Astrocyte (in vitro differentiated cells and primary cell): ENCODE measurements at regions not wholly inside any gene's neighbourhood (a gene's known extent, or its start where the extent isn't known, plus 50 kb on each side); places are given as distances from the start of the nearest gene placed in this dataset.

Experiments
- DNase-seq: peaks from one replicate; pipeline ENCODE4 v3.0.0-alpha.2; 2010; ENCODE audit warnings: low read depth
- FAIRE-seq: peaks from 2 replicates; lab custom pipeline; 2011; peaks lifted over from hg19 to GRCh38; lab: Jason Lieb, UNC
- H2AFZ ChIP-seq: 2 replicates; pipeline ENCODE4 v1.6.0; 2012; ENCODE audit warnings: low read depth, low read length, inconsistent platforms
- H3K27ac ChIP-seq: 2 replicates; pipeline ENCODE4 v1.5.1; 2011; ENCODE audit warnings: low read depth, low read length, inconsistent platforms
- H3K27me3 ChIP-seq: 2 replicates; pipeline ENCODE4 v1.6.0; 2011; ENCODE audit warnings: low read length, inconsistent platforms; ENCODE audit not compliant: insufficient read depth
- H3K36me3 ChIP-seq: 2 replicates; pipeline ENCODE4 v1.5.1; 2011; ENCODE audit warnings: low read length, inconsistent platforms; ENCODE audit not compliant: insufficient read depth
- H3K4me1 ChIP-seq: 2 replicates; pipeline ENCODE4 v1.5.1; 2011; ENCODE audit warnings: low read length, inconsistent platforms; ENCODE audit not compliant: insufficient read depth
- H3K4me2 ChIP-seq: 2 replicates; pipeline ENCODE4 v1.6.0; 2012; ENCODE audit warnings: low read length, inconsistent platforms
- H3K4me3 ChIP-seq: 2 replicates; pipeline ENCODE4 v1.5.1; 2011; ENCODE audit warnings: low read depth, mild to moderate bottlenecking, low read length, inconsistent platforms; ENCODE audit not compliant: insufficient read depth
- H3K79me2 ChIP-seq: 2 replicates; pipeline ENCODE4 v1.6.0; 2012; ENCODE audit warnings: mild to moderate bottlenecking, low read length, inconsistent platforms; ENCODE audit not compliant: insufficient read depth
- H3K9ac ChIP-seq: 2 replicates; pipeline ENCODE4 v1.6.0; 2012; ENCODE audit warnings: mild to moderate bottlenecking, low read length, inconsistent platforms
- H3K9me3 ChIP-seq: 2 replicates; pipeline ENCODE4 v1.5.1; 2012; ENCODE audit warnings: low read depth, mild to moderate bottlenecking, low read length, inconsistent platforms; ENCODE audit not compliant: insufficient read depth
- H4K20me1 ChIP-seq: 2 replicates; pipeline ENCODE4 v1.6.0; 2012; ENCODE audit warnings: low read length, inconsistent platforms; ENCODE audit not compliant: insufficient read depth
- H3K27ac Mint-ChIP-seq: one replicate; pipeline ENCODE4 v1.8.0; 2021; ENCODE audit warnings: mild to moderate bottlenecking, mixed read lengths; ENCODE audit not compliant: unreplicated experiment
- H3K27me3 Mint-ChIP-seq: one replicate; pipeline ENCODE4 v1.8.0; 2021; ENCODE audit warnings: low read depth, mixed read lengths; ENCODE audit not compliant: unreplicated experiment
- H3K36me3 Mint-ChIP-seq: one replicate; pipeline ENCODE4 v1.8.0; 2021; ENCODE audit warnings: low read depth, mixed read lengths; ENCODE audit not compliant: unreplicated experiment
- H3K4me1 Mint-ChIP-seq: one replicate; pipeline ENCODE4 v1.8.0; 2021; ENCODE audit warnings: low read depth, mixed read lengths; ENCODE audit not compliant: unreplicated experiment
- H3K4me3 Mint-ChIP-seq: one replicate; pipeline ENCODE4 v1.8.0; 2021; ENCODE audit warnings: mild to moderate bottlenecking, moderate library complexity, mixed read lengths; ENCODE audit not compliant: unreplicated experiment
- H3K9me3 Mint-ChIP-seq: one replicate; pipeline ENCODE4 v1.8.0; 2021; ENCODE audit warnings: mild to moderate bottlenecking, mixed read lengths; ENCODE audit not compliant: unreplicated experiment
- EZH2 ChIP-seq: IDR thresholded peaks from 2 replicates; pipeline ENCODE4 v1.6.1; 2012; ENCODE audit warnings: mild to moderate bottlenecking, low read length, inconsistent platforms; ENCODE audit not compliant: insufficient read depth
- TF ChIP-seq, protein P1 (sequence below): IDR thresholded peaks from 2 replicates; pipeline ENCODE4 v1.5.1; 2011; ENCODE audit warnings: low read depth, mild to moderate bottlenecking, inconsistent platforms, low read length, moderate library complexity; ENCODE audit not compliant: insufficient read depth

DNA sequence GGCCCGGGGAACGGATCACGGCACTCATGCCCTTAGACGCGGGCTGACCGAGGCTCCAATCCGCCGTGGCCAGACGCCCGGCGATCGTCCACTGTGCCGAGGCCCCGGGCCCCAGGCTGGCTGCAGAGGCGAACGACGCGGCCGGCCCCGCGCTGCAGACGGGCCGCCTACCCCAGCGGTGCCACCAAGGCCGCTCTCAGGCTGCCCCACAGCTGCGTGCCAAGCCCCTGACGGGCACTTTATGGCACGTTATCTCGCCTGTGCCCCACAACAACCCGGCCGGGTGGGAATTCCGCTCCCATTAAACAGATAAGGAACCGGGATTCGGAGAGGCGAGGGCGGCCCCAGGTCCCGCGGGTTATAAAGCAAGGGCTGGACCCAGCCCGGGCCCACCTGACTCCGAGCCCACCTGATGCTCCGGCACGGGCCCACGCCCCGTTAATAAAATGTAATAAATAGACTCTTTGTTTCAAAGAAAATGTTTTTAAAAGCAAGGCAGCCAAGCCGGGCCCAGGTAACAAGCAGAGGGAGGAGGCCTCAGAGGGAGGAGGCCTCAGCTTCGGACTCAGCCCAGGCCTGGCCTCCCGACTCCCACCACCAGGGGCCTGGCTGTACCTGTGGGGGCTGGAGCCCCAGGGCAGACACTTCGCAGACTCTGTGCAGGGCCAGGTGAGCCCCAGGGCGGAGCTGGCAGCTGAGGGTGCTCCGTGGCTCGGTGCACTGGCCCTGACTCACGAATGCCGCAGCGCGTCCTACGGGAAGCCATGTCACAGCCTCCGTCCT, 79.7 kb downstream of the FOXL3 start:
- Histone ChIP-seq H3K4me3 (no peak overlapping the region), H3K9me3 (no peaks in the 10 kb centered on the region), H3K79me2 (no peaks in the 10 kb centered on the region), H3K9ac (no peak overlapping the region), H3K27ac (no peak overlapping the region), H3K27me3 (peaks cover 4% of the 10 kb centered on the region), H3K4me2 (no peak overlapping the region), H2AFZ (no peak overlapping the region), H3K4me1 (peaks cover 6% of the 10 kb centered on the region), H4K20me1 (no peaks in the 10 kb centered on the region), H3K36me3 (no peaks in the 10 kb centered on the region)
- Mint-ChIP-seq H3K27me3 (peaks cover 19% of the 10 kb centered on the region), H3K4me1 (peaks cover 14% of the 10 kb centered on the region), H3K27ac (no peak overlapping the region), H3K36me3 (no peaks in the 10 kb centered on the region), H3K9me3 (no peaks in the 10 kb centered on the region), H3K4me3 (no peak overlapping the region)
- TF ChIP-seq, protein P1, sequence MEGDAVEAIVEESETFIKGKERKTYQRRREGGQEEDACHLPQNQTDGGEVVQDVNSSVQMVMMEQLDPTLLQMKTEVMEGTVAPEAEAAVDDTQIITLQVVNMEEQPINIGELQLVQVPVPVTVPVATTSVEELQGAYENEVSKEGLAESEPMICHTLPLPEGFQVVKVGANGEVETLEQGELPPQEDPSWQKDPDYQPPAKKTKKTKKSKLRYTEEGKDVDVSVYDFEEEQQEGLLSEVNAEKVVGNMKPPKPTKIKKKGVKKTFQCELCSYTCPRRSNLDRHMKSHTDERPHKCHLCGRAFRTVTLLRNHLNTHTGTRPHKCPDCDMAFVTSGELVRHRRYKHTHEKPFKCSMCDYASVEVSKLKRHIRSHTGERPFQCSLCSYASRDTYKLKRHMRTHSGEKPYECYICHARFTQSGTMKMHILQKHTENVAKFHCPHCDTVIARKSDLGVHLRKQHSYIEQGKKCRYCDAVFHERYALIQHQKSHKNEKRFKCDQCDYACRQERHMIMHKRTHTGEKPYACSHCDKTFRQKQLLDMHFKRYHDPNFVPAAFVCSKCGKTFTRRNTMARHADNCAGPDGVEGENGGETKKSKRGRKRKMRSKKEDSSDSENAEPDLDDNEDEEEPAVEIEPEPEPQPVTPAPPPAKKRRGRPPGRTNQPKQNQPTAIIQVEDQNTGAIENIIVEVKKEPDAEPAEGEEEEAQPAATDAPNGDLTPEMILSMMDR: no peak
- no peak for TF ChIP-seq EZH2
- DNase-seq (no peak), FAIRE-seq (no peak)

DNA sequence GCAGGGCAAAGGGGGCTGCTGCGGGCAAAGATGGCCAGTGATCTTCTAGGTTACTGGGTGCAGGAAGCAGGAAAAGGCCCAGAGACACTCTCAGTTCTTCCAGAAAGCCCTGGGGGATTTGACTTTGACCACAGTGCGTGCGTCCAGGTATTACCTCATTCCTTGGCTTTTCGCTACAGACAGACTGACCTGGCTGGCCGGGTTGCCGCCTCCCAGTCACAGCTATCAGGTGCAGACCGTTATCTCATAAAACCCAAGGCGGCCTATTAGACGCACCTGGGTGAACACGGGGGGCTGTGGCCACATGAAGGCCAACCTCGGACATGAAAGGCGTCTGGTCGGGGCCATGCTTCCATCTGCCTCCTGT, 80.3 kb downstream of the FOXL3 start:
- H3K27ac ChIP-seq: no peak overlapping the region
- FAIRE-seq: no peak
- no peaks in the 10 kb centered on the region for H3K9me3 ChIP-seq
- TF ChIP-seq EZH2: no peak
- TF ChIP-seq, protein P1: no peak
- H3K36me3 ChIP-seq: no peaks in the 10 kb centered on the region
- H3K4me1 ChIP-seq: peaks cover 6% of the 10 kb centered on the region
- no peak overlapping the region for H3K4me3 ChIP-seq
- Mint-ChIP-seq H3K4me3 (no peak overlapping the region), H3K4me1 (peaks cover 14% of the 10 kb centered on the region), H3K27ac (no peak overlapping the region), H3K9me3 (no peaks in the 10 kb centered on the region), H3K36me3 (no peaks in the 10 kb centered on the region), H3K27me3 (peaks cover 21% of the 10 kb centered on the region)
- H3K4me2 ChIP-seq: no peak overlapping the region
- H4K20me1 ChIP-seq: no peaks in the 10 kb centered on the region
- H2AFZ ChIP-seq: no peak overlapping the region
- DNase-seq: no peak
- H3K27me3 ChIP-seq: peaks cover 6% of the 10 kb centered on the region
- H3K79me2 ChIP-seq: no peaks in the 10 kb centered on the region
- no peak overlapping the region for H3K9ac ChIP-seq

DNA sequence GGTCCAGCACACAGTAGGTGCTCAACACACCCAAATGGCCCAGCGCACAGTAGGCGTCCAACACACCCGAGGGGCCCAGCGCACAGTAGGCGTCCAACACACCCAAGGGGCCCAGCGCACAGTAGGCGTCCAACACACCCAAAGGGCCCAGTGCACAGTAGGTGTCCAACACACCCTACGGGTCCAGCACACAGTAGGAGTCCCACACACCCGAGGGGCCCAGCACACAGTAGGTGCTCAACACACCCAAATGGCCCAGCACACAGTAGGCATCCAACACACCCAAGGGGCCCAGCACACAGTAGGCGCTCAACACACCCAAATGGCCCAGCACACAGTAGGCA, 80.8 kb downstream of the FOXL3 start:
- peaks cover 7% of the 10 kb centered on the region for H3K27me3 ChIP-seq
- peaks cover 19% of the 10 kb centered on the region for H3K27me3 Mint-ChIP-seq
- no peak overlapping the region for H3K27ac ChIP-seq
- no peaks in the 10 kb centered on the region for H3K9me3 Mint-ChIP-seq
- H4K20me1 ChIP-seq: no peaks in the 10 kb centered on the region
- H3K4me3 ChIP-seq: no peak overlapping the region
- FAIRE-seq (no peak), DNase-seq (no peak)
- H2AFZ ChIP-seq: no peak overlapping the region
- peaks cover 14% of the 10 kb centered on the region for H3K4me1 Mint-ChIP-seq
- no peaks in the 10 kb centered on the region for H3K79me2 ChIP-seq
- H3K9ac ChIP-seq: no peak overlapping the region
- H3K4me3 Mint-ChIP-seq: no peak overlapping the region
- no peaks in the 10 kb centered on the region for H3K9me3 ChIP-seq
- no peaks in the 10 kb centered on the region for H3K36me3 Mint-ChIP-seq
- no peak overlapping the region for H3K27ac Mint-ChIP-seq
- H3K4me1 ChIP-seq: peaks cover 6% of the 10 kb centered on the region
- H3K36me3 ChIP-seq: no peaks in the 10 kb centered on the region
- H3K4me2 ChIP-seq: no peak overlapping the region
- TF ChIP-seq, protein P1: no peak
